Motor neuron (in vitro differentiated cells): ENCODE measurements at regions not wholly inside any gene's neighbourhood (a gene's known extent, or its start where the extent isn't known, plus 50 kb on each side); places are given as distances from the start of the nearest gene placed in this dataset.

ENCODE experiments used
- ATAC-seq, 8 experiments: fragments of 200-7000 bp; cut with Tn5 transposase; replicated peaks in 6 of 8; 2 replicates each; pipeline ENCODE4 v1.8.0; 2021; ENCODE audit warnings: mild to moderate bottlenecking in 8 of 8, moderate library complexity in 8 of 8
- H3K27ac ChIP-seq, 2 donors: fragments of 250-450 bp; sonication (Bioruptor Pico); 2 replicates each; pipeline ENCODE4 v1.9.0; 2021; ENCODE audit warnings: antibody characterized with exemption in 2 of 2, mild to moderate bottlenecking in 2 of 2, moderate library complexity in 1 of 2
- H3K4me1 ChIP-seq, 2 donors: fragments of 250-450 bp; sonication (Bioruptor Pico); replicated peaks in 1 of 2; 2 replicates each; pipeline ENCODE4 v1.6.1; 2021; ENCODE audit warnings: antibody characterized with exemption in 2 of 2, mild to moderate bottlenecking in 2 of 2, moderate library complexity in 1 of 2
- H3K4me3 ChIP-seq, 5 donors: fragments of 250-450 bp; sonication (Bioruptor Pico); 2 replicates each; pipeline ENCODE4 v1.9.0; 2021; ENCODE audit warnings: antibody characterized with exemption in 5 of 5, mild to moderate bottlenecking in 5 of 5, moderate library complexity in 4 of 5
- WGBS, 10 experiments: fragments of 450-650 bp; shearing (Covaris generic); methylation state at CpG; one replicate each; pipeline ENCODE4 v1.0.0; 2022; 5-methylcytosine and 5-hydroxymethylcytosine counted together
- in situ Hi-C, 9 experiments: fragments of 400-800 bp; cut with MboI; loops; one replicate each; pipeline ENCODE4 v1.15.0; 2021; ENCODE audit warnings: low sequenced_read_pairs in 9 of 9, low pct_unique_long_range_greater_than_20kb in 2 of 9; ENCODE audit not compliant: unreplicated experiment in 9 of 9

- in situ Hi-C loops: no loop called here
- H3K27ac ChIP-seq: no peak overlapping the region
- H3K4me1 ChIP-seq: no peaks in the 10 kb centered on the region
- H3K4me3 ChIP-seq: no peak overlapping the region
- WGBS, 10 experiments: 67 to 96% (median 83%) methylated on average over 2 to 6 of the region's 7 CpGs; no CpG with 5 or more reads in 1 of the 10 experiments
- no peak for ATAC-seq
These were observed 54.1 kb upstream of the FOXQ1 start for GRCh38 chr6:1257778-1258177.

DNA sequence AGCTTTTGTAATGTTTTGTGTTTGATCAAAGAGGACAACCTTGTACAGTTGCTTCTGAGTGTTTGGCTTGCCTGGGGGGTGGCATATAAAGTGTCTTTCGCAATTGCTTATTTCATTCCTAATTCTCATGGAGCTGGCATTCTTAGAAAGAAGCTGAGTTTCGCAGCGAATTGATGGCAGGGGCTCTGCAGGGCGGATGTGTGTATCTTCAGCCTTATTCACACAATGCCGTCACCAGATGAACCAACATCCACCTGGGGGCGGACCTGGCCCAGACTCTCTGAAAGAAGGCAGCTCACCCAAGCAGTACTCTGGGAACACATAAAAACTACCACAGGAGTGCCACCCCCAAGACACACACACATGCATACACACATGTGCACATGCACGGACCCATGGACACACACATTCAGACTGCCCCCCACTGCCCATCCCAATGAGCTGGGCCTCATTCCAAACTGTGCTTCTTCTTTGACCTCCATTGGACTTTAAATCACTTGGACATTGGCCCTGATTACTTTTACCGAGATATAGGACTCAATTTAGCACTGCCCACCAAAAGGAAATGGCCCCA lies 55.4 kb upstream of the FOXQ1 start:
- no peaks in the 10 kb centered on the region for H3K4me1 ChIP-seq
- in situ Hi-C loops: no loop called here
- WGBS, 10 experiments: 70 to 96% (median 84%) methylated on average over 2 to 7 of the region's 8 CpGs; no CpG with 5 or more reads in 3 of the 10 experiments
- no peak overlapping the region for H3K27ac ChIP-seq
- H3K4me3 ChIP-seq: no peak overlapping the region
- no peak for ATAC-seq

GRCh38 chr6:1255636-1256365 lies 56.1 kb upstream of the FOXQ1 start:
- Histone ChIP-seq H3K4me3 (no peak overlapping the region), H3K4me1 (no peaks in the 10 kb centered on the region), H3K27ac (no peak overlapping the region)
- in situ Hi-C loops: no loop called here
- ATAC-seq: no peak
- 8 to 91% (median 60%) methylated on average over 4 to 8 of the region's 9 CpGs; no CpG with 5 or more reads in 2 of the 10 experiments for WGBS, 10 experiments

- no peak for ATAC-seq
- no peaks in the 10 kb centered on the region for H3K4me1 ChIP-seq
- no peak overlapping the region for H3K4me3 ChIP-seq
- H3K27ac ChIP-seq: no peak overlapping the region
- 42 to 83% (median 60%) methylated on average over 1 to 3 of the region's 4 CpGs; no CpG with 5 or more reads in 3 of the 10 experiments for WGBS, 10 experiments
- in situ Hi-C loops: no loop called here
These were observed 57.6 kb upstream of the FOXQ1 start for GRCh38 chr6:1254326-1254725.

DNA sequence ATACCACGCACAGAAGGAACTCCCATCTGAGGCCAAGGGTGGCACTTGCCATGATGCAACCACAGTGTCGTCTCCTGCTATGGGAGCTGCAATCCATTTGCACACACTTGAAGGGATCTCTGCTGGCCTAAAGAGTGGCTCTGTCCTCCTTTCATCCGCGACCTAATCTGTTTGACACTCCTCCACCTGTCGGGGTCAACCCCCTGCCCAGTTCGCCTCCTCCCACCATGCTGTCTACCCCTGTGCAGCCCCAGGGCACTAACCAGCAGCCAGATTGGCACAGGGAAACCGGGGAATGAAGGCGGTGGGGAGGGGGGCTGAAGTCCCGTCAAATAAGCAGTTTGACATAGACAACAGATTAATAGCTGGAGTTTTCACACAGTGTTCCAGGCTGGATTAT lies 58.1 kb upstream of the FOXQ1 start:
- H3K4me1 ChIP-seq: no peaks in the 10 kb centered on the region
- in situ Hi-C loops: no loop called here
- no peak overlapping the region for H3K4me3 ChIP-seq
- H3K27ac ChIP-seq: no peak overlapping the region
- ATAC-seq: no peak
- WGBS, 10 experiments: 40 to 100% (median 80%) methylated on average over 1 to 8 of the region's 9 CpGs; no CpG with 5 or more reads in 2 of the 10 experiments

- WGBS, 10 experiments: 50 to 82% (median 68%) methylated on average over 2 to 12 of the region's 13 CpGs; no CpG with 5 or more reads in 1 of the 10 experiments
- peak in 1 of 8 experiments; percentile 48 for ATAC-seq
- H3K4me1 ChIP-seq: no peaks in the 10 kb centered on the region
- H3K4me3 ChIP-seq: no peak overlapping the region
- no peak overlapping the region for H3K27ac ChIP-seq
- in situ Hi-C loops: no loop called here
These were observed 60.4 kb upstream of the FOXQ1 start for GRCh38 chr6:1251198-1252155.

DNA sequence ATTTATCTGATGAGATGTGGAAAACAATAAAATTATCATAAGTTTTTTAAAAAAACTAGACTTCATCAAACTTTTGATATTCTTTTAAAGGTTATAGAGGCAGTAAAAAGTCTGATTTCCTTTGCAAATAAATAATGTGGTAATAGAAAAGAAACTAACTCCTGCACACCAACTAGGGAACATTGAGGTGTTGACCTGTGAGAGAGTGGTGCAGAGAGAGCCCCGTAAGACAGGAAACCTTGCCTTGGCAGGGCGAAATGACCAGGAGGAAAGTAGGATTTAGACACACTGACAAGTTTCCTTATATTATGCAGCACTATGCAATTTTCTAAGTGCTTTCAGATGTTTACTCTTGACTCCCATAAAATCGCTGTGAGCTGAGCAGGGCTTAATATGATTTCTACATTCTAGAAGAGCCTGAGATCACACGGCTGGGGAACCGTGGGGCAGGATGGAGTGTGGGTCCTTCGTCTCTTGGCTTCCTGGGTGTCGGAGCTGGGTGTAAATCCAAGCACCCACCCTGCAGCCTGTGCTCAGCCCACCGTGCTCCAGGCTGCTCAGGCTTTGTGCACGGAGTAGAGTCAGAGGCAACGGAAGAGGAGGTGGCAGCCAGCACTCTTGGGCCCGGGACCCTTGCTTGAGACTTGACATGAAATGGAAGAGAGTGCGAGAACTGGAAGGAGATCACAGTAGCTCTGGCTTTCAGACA lies 61.3 kb upstream of the FOXQ1 start:
- Histone ChIP-seq H3K27ac (no peak overlapping the region), H3K4me3 (no peak overlapping the region), H3K4me1 (no peaks in the 10 kb centered on the region)
- ATAC-seq: peak in 2 of 8 experiments; percentile 43 to 96
- WGBS, 10 experiments: 2 to 80% (median 52%) methylated on average over 2 to 9 of the region's 12 CpGs; no CpG with 5 or more reads in 2 of the 10 experiments
- in situ Hi-C loops: no loop called here

DNA sequence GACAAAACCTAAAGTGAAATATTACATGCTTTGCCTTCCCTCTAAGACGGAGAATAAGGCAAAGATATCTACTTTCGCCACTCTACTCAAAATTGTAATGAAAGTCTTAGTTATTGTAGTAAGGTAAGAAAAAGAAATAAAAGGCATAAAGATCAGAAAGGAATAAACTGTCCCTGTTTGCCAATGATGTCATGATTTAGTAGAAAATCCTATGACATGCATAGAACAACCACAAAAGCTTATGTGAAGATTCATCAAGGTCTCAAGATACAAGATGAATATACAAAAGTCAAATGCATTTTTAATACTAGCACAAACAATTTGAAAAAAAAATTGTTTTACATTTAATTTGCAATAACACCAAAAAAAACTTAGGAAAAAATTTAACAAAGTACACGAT lies 64.0 kb upstream of the FOXQ1 start:
- WGBS, 10 experiments: 55 to 91% (median 79%) methylated on average over 1 to 3 of the region's 3 CpGs
- no peak overlapping the region for H3K4me3 ChIP-seq
- H3K4me1 ChIP-seq: no peaks in the 10 kb centered on the region
- in situ Hi-C loops: no loop called here
- no peak for ATAC-seq
- H3K27ac ChIP-seq: no peak overlapping the region

DNA sequence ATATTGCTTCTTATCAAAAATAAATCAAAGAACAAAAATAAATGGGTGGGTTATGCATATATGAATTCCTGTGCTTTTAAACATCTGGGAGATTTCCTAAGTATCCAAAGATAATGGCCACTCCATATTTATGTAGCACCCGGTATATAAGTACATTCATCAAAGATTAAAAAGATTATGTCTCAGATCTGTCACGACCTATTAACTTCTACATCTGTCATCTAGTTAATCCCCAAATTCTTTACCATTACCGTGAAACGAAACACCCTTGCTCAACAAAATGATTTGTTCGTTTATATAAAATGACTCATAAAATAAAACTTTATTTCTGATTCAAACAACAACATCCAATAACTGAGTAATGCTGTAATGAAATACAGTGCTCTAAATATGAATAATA lies 64.8 kb upstream of the FOXQ1 start:
- 24 to 92% (median 71%) methylated on average over 2 to 5 of the region's 5 CpGs for WGBS, 10 experiments
- H3K27ac ChIP-seq: no peak overlapping the region
- no peak overlapping the region for H3K4me3 ChIP-seq
- no peak for ATAC-seq
- in situ Hi-C loops: no loop called here
- H3K4me1 ChIP-seq: no peaks in the 10 kb centered on the region

DNA sequence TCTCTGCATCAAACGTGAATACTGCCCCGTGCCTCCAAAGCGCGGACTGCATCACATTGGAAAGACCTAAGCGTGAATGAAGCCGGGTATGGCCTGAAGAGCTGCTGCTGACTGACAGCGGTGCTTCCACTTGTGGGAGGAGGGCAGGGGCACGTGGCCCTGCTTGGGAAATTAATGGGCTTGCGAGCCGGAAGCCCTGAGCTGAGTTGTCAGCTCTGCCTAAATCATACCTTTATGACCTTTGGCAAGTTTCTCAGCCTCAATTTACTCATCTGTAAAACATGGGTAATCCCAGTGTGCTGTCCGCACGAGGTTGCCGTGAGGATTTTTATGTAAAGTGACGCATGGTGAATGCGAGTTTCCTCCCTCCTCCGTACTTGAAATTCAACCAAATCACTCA lies 67.0 kb upstream of the FOXQ1 start:
- Histone ChIP-seq H3K27ac (no peak overlapping the region), H3K4me1 (no peaks in the 10 kb centered on the region), H3K4me3 (no peak overlapping the region)
- WGBS, 10 experiments: 47 to 96% (median 67%) methylated on average over 1 to 13 of the region's 16 CpGs
- no peak for ATAC-seq
- in situ Hi-C loops: no loop called here

- ATAC-seq: no peak
These were observed 67.6 kb upstream of the FOXQ1 start for GRCh38 chr6:1244278-1244677.

DNA sequence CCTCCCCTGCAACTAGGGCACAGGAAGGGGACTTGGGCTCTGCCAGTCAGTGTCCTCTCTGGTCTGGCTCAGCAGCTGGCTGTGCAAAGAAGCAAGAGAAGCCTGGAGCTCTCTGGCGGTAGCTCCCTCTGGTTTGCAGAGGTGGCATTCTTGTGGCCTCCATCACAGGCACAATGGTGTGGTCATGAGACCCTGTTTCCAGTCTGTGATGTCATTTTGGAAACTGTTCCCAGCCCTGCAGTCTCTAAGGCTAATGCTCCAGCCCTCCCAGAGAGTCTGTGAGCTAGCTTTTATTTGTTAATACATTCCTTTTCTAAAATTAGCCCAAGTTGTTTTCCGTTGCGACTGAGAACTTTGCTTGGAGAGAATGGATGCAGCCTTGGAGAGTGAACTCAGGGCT lies 69.5 kb upstream of the FOXQ1 start:
- in situ Hi-C loops: no loop called here
- Histone ChIP-seq H3K4me3 (no peak overlapping the region), H3K4me1 (no peaks in the 10 kb centered on the region), H3K27ac (no peak overlapping the region)
- 40 to 100% (median 69%) methylated on average over 1 to 3 of the region's 3 CpGs; no CpG with 5 or more reads in 3 of the 10 experiments for WGBS, 10 experiments
- ATAC-seq: no peak

More at GRCh38 chr6:1244278-1244677, 67.6 kb upstream of the FOXQ1 start:
- H3K4me3 ChIP-seq: no peak overlapping the region
- no peaks in the 10 kb centered on the region for H3K4me1 ChIP-seq
- in situ Hi-C loops: no loop called here
- WGBS, 10 experiments: 40 to 100% (median 79%) methylated on average over 1 to 4 of the region's 5 CpGs; no CpG with 5 or more reads in 4 of the 10 experiments
- no peak overlapping the region for H3K27ac ChIP-seq
